ENCODE measurements at regions not wholly inside any gene's neighbourhood (a gene's known extent, or its start where the extent isn't known, plus 50 kb on each side); places are given as distances from the start of the nearest gene placed in this dataset.
"Not testable (repeated sequence)": the region's sequence is repeated elsewhere in the genome, so short reads cannot be mapped to it uniquely, and the experiment has no call there.

- Mint-ChIP-seq H3K36me3 (no peaks in the 10 kb centered on the region), H3K4me3 (no peak overlapping the region), H3K9me3 (peaks cover 2 to 3% of the 10 kb centered on the region in 2 donors), H3K27me3 (peaks cover 30 to 40% of the 10 kb centered on the region in 2 donors), H3K4me1 (peaks cover 6 to 14% of the 10 kb centered on the region in 2 donors), H3K27ac (no peak overlapping the region)
- DNase-seq (no peak), ATAC-seq (replicated peaks) (no peak)
Observed at GRCh38 chr5:88656221-88656950, 226.6 kb downstream of the MEF2C start.

- Mint-ChIP-seq H3K9me3 (peaks cover 2 to 3% of the 10 kb centered on the region in 2 donors), H3K27me3 (peaks cover 29 to 42% of the 10 kb centered on the region in 2 donors)
- ATAC-seq (replicated peaks), result no peak
Observed at GRCh38 chr5:88653471-88653870, 229.5 kb downstream of the MEF2C start.

GRCh38 chr5:88647901-88648300 lies 235.1 kb downstream of the MEF2C start:
- Mint-ChIP-seq H3K36me3 (no peaks in the 10 kb centered on the region), H3K4me1 (no peaks in the 10 kb centered on the region), H3K27me3 (peaks cover 18 to 55% of the 10 kb centered on the region in 2 donors), H3K4me3 (no peak overlapping the region), H3K9me3 (no peaks in the 10 kb centered on the region), H3K27ac (no peak overlapping the region)
- DNase-seq (no peak), ATAC-seq (replicated peaks) (no peak)

More at GRCh38 chr5:88653471-88653870, 229.5 kb downstream of the MEF2C start:
- Mint-ChIP-seq H3K27ac (no peak overlapping the region), H3K4me3 (no peak overlapping the region), H3K36me3 (no peaks in the 10 kb centered on the region), H3K4me1 (no peaks in the 10 kb centered on the region)
- no peak for DNase-seq

- Mint-ChIP-seq H3K4me3 (no peak overlapping the region), H3K27me3 (peaks cover 14 to 45% of the 10 kb centered on the region in 2 donors), H3K9me3 (no peaks in the 10 kb centered on the region), H3K36me3 (no peaks in the 10 kb centered on the region), H3K4me1 (no peaks in the 10 kb centered on the region), H3K27ac (no peak overlapping the region)
- no peak for DNase-seq
- ATAC-seq (replicated peaks), result no peak
Observed at GRCh38 chr5:88646866-88647265, 236.1 kb downstream of the MEF2C start.

GRCh38 chr5:88644676-88645075 lies 238.3 kb downstream of the MEF2C start:
- Mint-ChIP-seq H3K27me3 (peaks cover 12 to 38% of the 10 kb centered on the region in 2 donors), H3K27ac (no peak overlapping the region), H3K36me3 (no peaks in the 10 kb centered on the region), H3K4me1 (no peaks in the 10 kb centered on the region), H3K9me3 (no peaks in the 10 kb centered on the region), H3K4me3 (no peak overlapping the region)
- DNase-seq, result no peak
- no peak for ATAC-seq (replicated peaks)

- Mint-ChIP-seq H3K27me3 (peaks cover 12 to 41% of the 10 kb centered on the region in 2 donors), H3K36me3 (no peaks in the 10 kb centered on the region), H3K4me3 (no peak overlapping the region), H3K4me1 (no peaks in the 10 kb centered on the region), H3K27ac (no peak overlapping the region), H3K9me3 (no peaks in the 10 kb centered on the region)
- ATAC-seq (replicated peaks), result no peak
- no peak for DNase-seq
Observed at GRCh38 chr5:88643315-88643714, 239.7 kb downstream of the MEF2C start.

GRCh38 chr5:88634014-88634413 lies 249.0 kb downstream of the MEF2C start:
- H3K36me3 Mint-ChIP-seq, result no peaks in the 10 kb centered on the region
- H3K4me3 Mint-ChIP-seq, result no peak overlapping the region
- ATAC-seq (replicated peaks), result no peak
- H3K9me3 Mint-ChIP-seq, result no peaks in the 10 kb centered on the region
- no peak overlapping the region for H3K27ac Mint-ChIP-seq
- no peaks in the 10 kb centered on the region for H3K4me1 Mint-ChIP-seq
- peaks cover 9 to 10% of the 10 kb centered on the region in 2 donors for H3K27me3 Mint-ChIP-seq
- DNase-seq, result no peak

GRCh38 chr5:88622890-88623289 lies 260.1 kb downstream of the MEF2C start:
- H3K27me3 Mint-ChIP-seq, result peaks cover 8 to 13% of the 10 kb centered on the region in 2 donors
- H3K36me3 Mint-ChIP-seq; H3K27ac Mint-ChIP-seq; H3K4me1 Mint-ChIP-seq; DNase-seq; H3K4me3 Mint-ChIP-seq; ATAC-seq (replicated peaks): not testable (repeated sequence)
- peaks cover 12 to 16% of the 10 kb centered on the region in 2 donors for H3K9me3 Mint-ChIP-seq

GRCh38 chr5:88615767-88616166 lies 267.2 kb downstream of the MEF2C start:
- peaks cover 0 to 11% of the 10 kb centered on the region in 2 donors for H3K9me3 Mint-ChIP-seq
- H3K4me3 Mint-ChIP-seq; ATAC-seq (replicated peaks); H3K27ac Mint-ChIP-seq; H3K27me3 Mint-ChIP-seq; H3K4me1 Mint-ChIP-seq; DNase-seq; H3K36me3 Mint-ChIP-seq: not testable (repeated sequence)

- peaks cover 0 to 4% of the 10 kb centered on the region in 2 donors for H3K9me3 Mint-ChIP-seq
- H3K27me3 Mint-ChIP-seq, result peaks cover 10 to 14% of the 10 kb centered on the region in 2 donors
- DNase-seq, result no peak
- H3K36me3 Mint-ChIP-seq, result no peaks in the 10 kb centered on the region
- no peaks in the 10 kb centered on the region for H3K4me1 Mint-ChIP-seq
- no peak overlapping the region for H3K4me3 Mint-ChIP-seq
- ATAC-seq (replicated peaks), result no peak
- no peak overlapping the region for H3K27ac Mint-ChIP-seq
Observed at GRCh38 chr5:88613051-88613450, 269.9 kb downstream of the MEF2C start.

- H3K4me3 Mint-ChIP-seq, result no peak overlapping the region
- H3K27me3 Mint-ChIP-seq, result peaks cover 14 to 19% of the 10 kb centered on the region in 2 donors
- peaks cover 0 to 2% of the 10 kb centered on the region in 2 donors for H3K9me3 Mint-ChIP-seq
- no peak for DNase-seq
- no peaks in the 10 kb centered on the region for H3K36me3 Mint-ChIP-seq
- H3K27ac Mint-ChIP-seq, result no peak overlapping the region
- H3K4me1 Mint-ChIP-seq, result no peaks in the 10 kb centered on the region
- no peak for ATAC-seq (replicated peaks)
Observed at GRCh38 chr5:88610586-88610985, 272.4 kb downstream of the MEF2C start.

- Mint-ChIP-seq H3K36me3 (no peaks in the 10 kb centered on the region), H3K27me3 (peaks cover 14 to 24% of the 10 kb centered on the region in 2 donors), H3K9me3 (peaks cover 0 to 4% of the 10 kb centered on the region in 2 donors), H3K4me1 (no peaks in the 10 kb centered on the region), H3K27ac (no peak overlapping the region), H3K4me3 (no peak overlapping the region)
- DNase-seq (no peak), ATAC-seq (replicated peaks) (no peak)
Observed at GRCh38 chr5:88607492-88607891, 275.5 kb downstream of the MEF2C start.

GRCh38 chr5:88606626-88607025 lies 276.4 kb downstream of the MEF2C start:
- Mint-ChIP-seq H3K27me3 (peaks cover 18 to 24% of the 10 kb centered on the region in 2 donors), H3K4me1 (no peaks in the 10 kb centered on the region), H3K27ac (no peak overlapping the region), H3K4me3 (no peak overlapping the region), H3K36me3 (peaks cover 0 to 3% of the 10 kb centered on the region in 2 donors), H3K9me3 (peaks cover 4 to 6% of the 10 kb centered on the region in 2 donors)
- ATAC-seq (replicated peaks), result no peak
- DNase-seq, result no peak

- H3K4me3 Mint-ChIP-seq, result no peak overlapping the region
- H3K4me1 Mint-ChIP-seq, result no peaks in the 10 kb centered on the region
- no peak overlapping the region for H3K27ac Mint-ChIP-seq
- peaks cover 6 to 7% of the 10 kb centered on the region in 2 donors for H3K9me3 Mint-ChIP-seq
- H3K27me3 Mint-ChIP-seq, result peaks cover 13 to 24% of the 10 kb centered on the region in 2 donors
- no peak for DNase-seq
- H3K36me3 Mint-ChIP-seq, result peaks cover 0 to 3% of the 10 kb centered on the region in 2 donors
- no peak for ATAC-seq (replicated peaks)
Observed at GRCh38 chr5:88606173-88606572, 276.8 kb downstream of the MEF2C start.

GRCh38 chr5:88602584-88602983 lies 280.4 kb downstream of the MEF2C start:
- H3K9me3 Mint-ChIP-seq, result peaks cover 9% of the 10 kb centered on the region in 2 donors
- H3K36me3 Mint-ChIP-seq, result peaks cover 0 to 3% of the 10 kb centered on the region in 2 donors
- ATAC-seq (replicated peaks) (no peak), DNase-seq (no peak)
- no peak overlapping the region for H3K27ac Mint-ChIP-seq
- no peaks in the 10 kb centered on the region for H3K4me1 Mint-ChIP-seq
- H3K4me3 Mint-ChIP-seq, result no peak overlapping the region
- H3K27me3 Mint-ChIP-seq, result peaks cover 8 to 10% of the 10 kb centered on the region in 2 donors
